PC-3 (cell line): ENCODE measurements at regions not wholly inside any gene's neighbourhood (a gene's known extent, or its start where the extent isn't known, plus 50 kb on each side); places are given as distances from the start of the nearest gene placed in this dataset.

Experiments
- EZH2 ChIP-seq: fragments of 300-600 bp; sonication (generic); IDR thresholded peaks from one replicate; pipeline ENCODE4 v1.6.1; 2017; ENCODE audit warnings: antibody characterized with exemption, mild to moderate bottlenecking, low read length; ENCODE audit not compliant: unreplicated experiment
- EZH2phosphoT487 ChIP-seq: fragments of 300-600 bp; sonication (generic); IDR thresholded peaks from 2 replicates; pipeline ENCODE4 v1.6.1; 2018; ENCODE audit warnings: mild to moderate bottlenecking, antibody characterized with exemption, low read length, borderline replicate concordance

DNA sequence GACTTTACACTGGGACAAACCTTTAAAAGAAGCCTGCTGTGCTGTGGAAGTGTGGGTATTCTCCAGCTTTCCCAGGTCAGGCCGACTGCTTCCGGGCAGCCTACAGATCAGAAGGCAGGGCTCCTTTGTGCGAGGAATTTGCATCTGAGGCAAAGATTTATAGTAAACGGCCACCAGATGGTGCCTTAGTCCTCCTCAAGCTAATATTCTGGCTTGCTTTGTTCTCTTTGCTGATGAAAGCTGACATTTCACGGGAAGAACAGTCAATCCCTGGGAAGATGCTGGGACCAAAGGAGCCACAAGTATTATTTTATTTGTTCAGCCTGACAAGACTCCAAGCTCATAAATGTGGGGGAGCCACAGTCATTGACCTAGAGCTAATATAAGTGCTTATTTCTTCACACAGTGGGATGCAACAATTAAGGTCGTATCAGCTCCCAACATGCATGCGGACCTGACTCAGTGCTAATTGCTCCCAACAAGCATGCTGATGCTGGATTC is 120.7 kb upstream of the TRIM2 start:
- TF ChIP-seq EZH2 (no peak), EZH2phosphoT487 (no peak)
